Panc1 (cell line): ENCODE measurements at regions not wholly inside any gene's neighbourhood (a gene's known extent, or its start where the extent isn't known, plus 50 kb on each side); places are given as distances from the start of the nearest gene placed in this dataset.

Experiments
- ATAC-seq: fragments of 200-7000 bp; cut with Tn5 transposase; 2 replicates; pipeline ENCODE4 v1.9.1; 2020; ENCODE audit warnings: mild to moderate bottlenecking, moderate library complexity
- BruUV-seq: library from RNA; stranded (reverse); fragments of 400-500 nt; replicated peaks from 2 replicates; lab custom pipeline; 2021; lab: Mats Ljungman, UMichigan
- CTCF ChIA-PET: fragments of 300-600 bp; sonication (Branson Sonifier 250); formaldehyde crosslinking; loops from one replicate; lab custom pipeline; 2022; ENCODE audit warnings: antibody characterized with exemption; lab: Charles Lee
- POLR2A ChIA-PET: fragments of 300-600 bp; sonication (Branson Sonifier 250); formaldehyde crosslinking; loops from one replicate; lab custom pipeline; 2022; ENCODE audit warnings: antibody characterized with exemption; lab: Charles Lee
- DNase-seq: peaks from one replicate; pipeline ENCODE4 v3.0.0-alpha.2; 2010; ENCODE audit warnings: low read depth, low spot score
- H3K27ac ChIP-seq: 2 replicates; pipeline ENCODE4 v1.5.1; 2011; ENCODE audit warnings: mild to moderate bottlenecking, low read length, inconsistent platforms
- H3K27me3 ChIP-seq: fragments of 200-500 bp; sonication (Bioruptor generic); 2 replicates; pipeline ENCODE4 v1.6.0; 2014; ENCODE audit warnings: low read length, inconsistent platforms; ENCODE audit not compliant: control insufficient read depth, insufficient read depth
- H3K36me3 ChIP-seq: fragments of 200-500 bp; sonication (Bioruptor generic); 2 replicates; pipeline ENCODE4 v1.5.1; 2014; ENCODE audit warnings: inconsistent platforms, mild to moderate bottlenecking, low read length, moderate library complexity; ENCODE audit not compliant: control insufficient read depth, insufficient read depth
- H3K4me1 ChIP-seq: 2 replicates; pipeline ENCODE4 v1.5.1; 2011; ENCODE audit warnings: inconsistent platforms, mild to moderate bottlenecking, low read length, moderate library complexity; ENCODE audit not compliant: control insufficient read depth, insufficient read depth
- H3K4me3 ChIP-seq, 2 experiments: 2 replicates each; pipeline ENCODE4 v1.5.1; 2011 to 2012; ENCODE audit warnings: low read depth in 2 of 2, low read length in 2 of 2, mild to moderate bottlenecking in 2 of 2, inconsistent platforms in 1 of 2, moderate library complexity in 1 of 2
- H3K9me3 ChIP-seq: fragments of 200-500 bp; sonication (Bioruptor generic); 2 replicates; pipeline ENCODE4 v1.5.1; 2014; ENCODE audit warnings: low read depth, mild to moderate bottlenecking, inconsistent platforms, low read length, moderate library complexity; ENCODE audit not compliant: control insufficient read depth, insufficient read depth
- POLR2AphosphoS5 ChIP-seq: IDR thresholded peaks from 2 replicates; pipeline ENCODE4 v1.6.1; 2012; ENCODE audit warnings: mild to moderate bottlenecking, low read depth, low read length, moderate library complexity
- REST ChIP-seq, 2 experiments: IDR thresholded peaks; 2 replicates each; pipeline ENCODE4 v1.6.1; 2011 to 2012; ENCODE audit warnings: low read depth in 2 of 2, control low read depth in 1 of 2, low read length in 1 of 2, mild to moderate bottlenecking in 1 of 2, moderate library complexity in 1 of 2; ENCODE audit not compliant: insufficient read depth in 1 of 2
- SIN3A ChIP-seq: IDR thresholded peaks from 2 replicates; pipeline ENCODE4 v1.6.1; 2012; ENCODE audit warnings: low read depth, mild to moderate bottlenecking, low read length, moderate library complexity, borderline replicate concordance; ENCODE audit not compliant: insufficient read depth
- TCF7L2 ChIP-seq: IDR thresholded peaks from 2 replicates; pipeline ENCODE4 v1.6.1; 2011; ENCODE audit warnings: mild to moderate bottlenecking, low read depth, low read length, inconsistent platforms
- in situ Hi-C: cut with HindIII; loops from 2 replicates; pipeline ENCODE4 v1.10.0; 2016; ENCODE audit warnings: low sequenced_read_pairs, low pct_unique_long_range_greater_than_20kb
- intact Hi-C: fragments of 100-400 bp; cut with micrococcal nuclease; formaldehyde crosslinking; loops from one replicate; pipeline ENCODE4 v1.10.0; 2022; ENCODE audit not compliant: unreplicated experiment
- TF ChIP-seq, protein P1 (sequence below): fragments of 450-650 bp; IDR thresholded peaks from 2 replicates; pipeline ENCODE4 v1.5.1; 2017; ENCODE audit warnings: mild to moderate bottlenecking

GRCh38 chr12:98057701-98058100 lies 457.7 kb upstream of the TMPO start:
- intact Hi-C loops, result no loop called here
- ATAC-seq, result no peak
- in situ Hi-C loops, result no loop called here
- no peaks in the 10 kb centered on the region for H3K9me3 ChIP-seq
- no peak for TF ChIP-seq SIN3A
- CTCF ChIA-PET, result no interaction called here
- no peak overlapping the region for H3K4me3 ChIP-seq
- BruUV-seq, result no TSS peak
- no peaks in the 10 kb centered on the region for H3K4me1 ChIP-seq
- H3K27me3 ChIP-seq, result no peaks in the 10 kb centered on the region
- no peak for DNase-seq
- POLR2A ChIA-PET, result no interaction called here
- no peaks in the 10 kb centered on the region for H3K36me3 ChIP-seq
- H3K27ac ChIP-seq, result no peak overlapping the region

DNA sequence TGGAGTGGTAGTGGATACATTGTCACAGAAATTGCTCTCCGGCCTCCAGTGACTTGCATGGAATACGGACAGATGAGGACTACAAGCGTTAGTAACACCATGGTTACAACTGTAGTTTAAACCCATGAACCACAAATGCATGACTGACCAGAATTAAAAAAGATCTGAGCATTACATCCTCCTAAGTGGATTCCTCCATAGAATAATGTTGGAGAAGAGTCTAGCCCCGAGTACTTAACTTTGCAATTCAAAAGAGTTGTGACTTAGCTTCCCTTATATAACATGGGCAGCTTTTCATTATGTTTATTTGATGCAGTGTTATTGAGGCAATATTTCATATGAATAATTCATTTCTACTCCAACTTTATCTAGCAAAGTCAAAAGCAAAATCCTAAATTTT lies 457.2 kb upstream of the TMPO start:
- intact Hi-C loops (no loop called here), in situ Hi-C loops (no loop called here)
- ATAC-seq, result no peak
- TF ChIP-seq POLR2AphosphoS5, result no peak
- no peak for TF ChIP-seq SIN3A
- TF ChIP-seq REST (IDR thresholded peaks at IDR 0.05; ENCODE audit: insufficient read depth in 1 of 2, low read depth in 2 of 2, low read length in 1 of 2), result no peak
- TF ChIP-seq TCF7L2, result no peak
- TF ChIP-seq, protein P1, sequence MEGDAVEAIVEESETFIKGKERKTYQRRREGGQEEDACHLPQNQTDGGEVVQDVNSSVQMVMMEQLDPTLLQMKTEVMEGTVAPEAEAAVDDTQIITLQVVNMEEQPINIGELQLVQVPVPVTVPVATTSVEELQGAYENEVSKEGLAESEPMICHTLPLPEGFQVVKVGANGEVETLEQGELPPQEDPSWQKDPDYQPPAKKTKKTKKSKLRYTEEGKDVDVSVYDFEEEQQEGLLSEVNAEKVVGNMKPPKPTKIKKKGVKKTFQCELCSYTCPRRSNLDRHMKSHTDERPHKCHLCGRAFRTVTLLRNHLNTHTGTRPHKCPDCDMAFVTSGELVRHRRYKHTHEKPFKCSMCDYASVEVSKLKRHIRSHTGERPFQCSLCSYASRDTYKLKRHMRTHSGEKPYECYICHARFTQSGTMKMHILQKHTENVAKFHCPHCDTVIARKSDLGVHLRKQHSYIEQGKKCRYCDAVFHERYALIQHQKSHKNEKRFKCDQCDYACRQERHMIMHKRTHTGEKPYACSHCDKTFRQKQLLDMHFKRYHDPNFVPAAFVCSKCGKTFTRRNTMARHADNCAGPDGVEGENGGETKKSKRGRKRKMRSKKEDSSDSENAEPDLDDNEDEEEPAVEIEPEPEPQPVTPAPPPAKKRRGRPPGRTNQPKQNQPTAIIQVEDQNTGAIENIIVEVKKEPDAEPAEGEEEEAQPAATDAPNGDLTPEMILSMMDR, result no peak
- Histone ChIP-seq H3K9me3 (no peaks in the 10 kb centered on the region), H3K36me3 (no peaks in the 10 kb centered on the region), H3K4me1 (no peaks in the 10 kb centered on the region), H3K4me3 (no peak overlapping the region), H3K27me3 (no peaks in the 10 kb centered on the region), H3K27ac (no peak overlapping the region)
- ChIA-PET CTCF (no interaction called here), POLR2A (no interaction called here)
- BruUV-seq, result no TSS peak
- DNase-seq, result no peak

- Histone ChIP-seq H3K27me3 (no peaks in the 10 kb centered on the region), H3K9me3 (no peaks in the 10 kb centered on the region), H3K4me1 (no peaks in the 10 kb centered on the region), H3K36me3 (no peaks in the 10 kb centered on the region), H3K4me3 (no peak overlapping the region), H3K27ac (no peak overlapping the region)
- DNase-seq (no peak), ATAC-seq (no peak)
- no peak for TF ChIP-seq SIN3A
- no peak for TF ChIP-seq TCF7L2
- TF ChIP-seq POLR2AphosphoS5, result no peak
- TF ChIP-seq, protein P1, result no peak
- no peak for TF ChIP-seq REST (IDR thresholded peaks at IDR 0.05; ENCODE audit: insufficient read depth in 1 of 2, low read depth in 2 of 2, low read length in 1 of 2)
- CTCF ChIA-PET, result no interaction called here
- POLR2A ChIA-PET, result interaction anchor here (0.6 kb wide), 1 partner anchor 1048 kb away, joined by 3 read pairs; no protein-coding TSS in a partner anchor
- intact Hi-C loops (no loop called here), in situ Hi-C loops (no loop called here)
- BruUV-seq, result no TSS peak
Measured at GRCh38 chr12:98058838-98059237, 456.6 kb upstream of the TMPO start.
